IMR-90 (cell line): ENCODE measurements at regions not wholly inside any gene's neighbourhood (a gene's known extent, or its start where the extent isn't known, plus 50 kb on each side); places are given as distances from the start of the nearest gene placed in this dataset.

ENCODE experiments used
- ATAC-seq: fragments of 200-7000 bp; cut with Tn5 transposase; 2 replicates; pipeline ENCODE4 v1.9.1; 2020; ENCODE audit warnings: low read depth, mild to moderate bottlenecking, moderate library complexity
- BruUV-seq: library from RNA; stranded (reverse); fragments of 400-500 nt; replicated peaks from 2 replicates; lab custom pipeline; 2021; lab: Mats Ljungman, UMichigan
- CTCF ChIA-PET: fragments of 300-600 bp; formaldehyde crosslinking; extraction: SDS; loops from one replicate; lab custom pipeline; 2021; ENCODE audit warnings: antibody characterized with exemption; lab: Yijun Ruan, JAX
- POLR2A ChIA-PET: fragments of 300-600 bp; sonication (Branson Sonifier 250); formaldehyde crosslinking; loops from one replicate; lab custom pipeline; 2022; ENCODE audit warnings: antibody characterized with exemption; ENCODE audit not compliant: unreplicated experiment; lab: Charles Lee
- DNase-seq: peaks from one replicate; pipeline ENCODE4 v3.0.0; 2013
- H2AFZ ChIP-seq: replicated peaks from 2 replicates; pipeline ENCODE3; 2013; ENCODE audit warnings: low read length, mild to moderate bottlenecking; ENCODE audit not compliant: poor library complexity
- H2AK5ac ChIP-seq: 2 replicates; pipeline ENCODE4 v1.6.1; 2013; ENCODE audit warnings: low read depth, low read length, inconsistent platforms
- H2AK9ac ChIP-seq: replicated peaks from 2 replicates; pipeline ENCODE3; 2013; ENCODE audit warnings: mild to moderate bottlenecking, low read depth, low read length, moderate library complexity; ENCODE audit not compliant: poor library complexity
- H2BK120ac ChIP-seq: 2 replicates; pipeline ENCODE4 v1.6.1; 2013; ENCODE audit warnings: low read depth, low read length, inconsistent platforms
- H2BK15ac ChIP-seq: 3 replicates; pipeline ENCODE4 v1.6.1; 2013; ENCODE audit warnings: low read depth, low read length, inconsistent platforms
- H2BK20ac ChIP-seq: 2 replicates; pipeline ENCODE4 v1.6.1; 2013; ENCODE audit warnings: low read depth, mild to moderate bottlenecking, inconsistent platforms, low read length, moderate library complexity
- H2BK5ac ChIP-seq: 2 replicates; pipeline ENCODE4 v1.6.1; 2013; ENCODE audit warnings: mild to moderate bottlenecking, low read depth, low read length, inconsistent platforms; ENCODE audit not compliant: poor library complexity, severe bottlenecking
- H3K14ac ChIP-seq: replicated peaks from 2 replicates; pipeline ENCODE4 v1.6.1; 2013; ENCODE audit warnings: low read depth, low read length, inconsistent platforms
- H3K18ac ChIP-seq: 2 replicates; pipeline ENCODE4 v1.6.1; 2013; ENCODE audit warnings: low read depth, low read length, control low read depth
- H3K23ac ChIP-seq: 2 replicates; pipeline ENCODE4 v1.6.1; 2013; ENCODE audit warnings: low read depth, low read length, inconsistent platforms
- H3K27ac ChIP-seq: 2 replicates; pipeline ENCODE4 v1.5.1; 2013; ENCODE audit warnings: mild to moderate bottlenecking, control low read depth, low read length; ENCODE audit not compliant: insufficient read depth
- H3K27me3 ChIP-seq: 2 replicates; pipeline ENCODE4 v1.6.1; 2013; ENCODE audit warnings: low read length; ENCODE audit not compliant: control insufficient read depth, insufficient read depth
- H3K36me3 ChIP-seq: 2 replicates; pipeline ENCODE4 v1.6.1; 2013; ENCODE audit warnings: low read length, mixed read lengths; ENCODE audit not compliant: control insufficient read depth, insufficient read depth
- H3K4ac ChIP-seq: 2 replicates; pipeline ENCODE4 v1.6.1; 2013; ENCODE audit warnings: low read depth, low read length, inconsistent platforms
- H3K4me1 ChIP-seq: 2 replicates; pipeline ENCODE4 v1.6.1; 2013; ENCODE audit warnings: low read length, mixed read lengths; ENCODE audit not compliant: control insufficient read depth, insufficient read depth
- H3K4me2 ChIP-seq: 2 replicates; pipeline ENCODE4 v1.6.1; 2013; ENCODE audit warnings: low read depth, mild to moderate bottlenecking, control low read depth, low read length, moderate library complexity
- H3K4me3 ChIP-seq: 2 replicates; pipeline ENCODE4 v1.5.1; 2013; ENCODE audit warnings: low read depth, mild to moderate bottlenecking, control low read depth, low read length, moderate library complexity; ENCODE audit not compliant: insufficient read depth
- H3K56ac ChIP-seq: 2 replicates; pipeline ENCODE4 v1.6.1; 2013; ENCODE audit warnings: low read length, inconsistent platforms; ENCODE audit not compliant: insufficient read depth; ENCODE audit errors: extremely low read depth
- H3K79me1 ChIP-seq, 2 experiments: 2 replicates each; pipeline ENCODE4 v1.6.1; 2013; ENCODE audit warnings: low read length in 2 of 2, inconsistent platforms in 1 of 2, low read depth in 1 of 2
- H3K9ac ChIP-seq: 2 replicates; pipeline ENCODE4 v1.6.1; 2013; ENCODE audit warnings: low read depth, low read length, control low read depth
- H3K9me1 ChIP-seq: 2 replicates; pipeline ENCODE4 v1.6.1; 2013; ENCODE audit warnings: low read length, inconsistent platforms; ENCODE audit not compliant: insufficient read depth
- H3K9me3 ChIP-seq: 2 replicates; pipeline ENCODE4 v1.6.1; 2013; ENCODE audit warnings: low read length; ENCODE audit not compliant: control insufficient read depth, insufficient read depth
- H4K20me1 ChIP-seq: 2 replicates; pipeline ENCODE4 v1.6.1; 2013; ENCODE audit warnings: low read length, inconsistent platforms; ENCODE audit not compliant: insufficient read depth
- H4K5ac ChIP-seq: 2 replicates; pipeline ENCODE4 v1.6.1; 2013; ENCODE audit warnings: mild to moderate bottlenecking, low read depth, low read length, control low read depth
- H4K8ac ChIP-seq, 2 experiments: 2 replicates each; pipeline ENCODE4 v1.6.1; 2013; ENCODE audit warnings: low read depth in 2 of 2, low read length in 2 of 2, control low read depth in 1 of 2, inconsistent platforms in 1 of 2
- H4K91ac ChIP-seq: 2 replicates; pipeline ENCODE4 v1.6.1; 2013; ENCODE audit warnings: low read depth, low read length, inconsistent platforms; ENCODE audit not compliant: insufficient read depth
- BHLHE40 ChIP-seq: fragments of 150-350 bp; IDR thresholded peaks from 2 replicates; pipeline ENCODE4 v1.6.1; 2016; ENCODE audit warnings: mild to moderate bottlenecking, low read depth, low read length
- CEBPB ChIP-seq: IDR thresholded peaks from 2 replicates; pipeline ENCODE4 v1.6.1; 2012; ENCODE audit warnings: low read depth, low read length, improper control_type of control experiment
- CHD1 ChIP-seq: IDR thresholded peaks from 2 replicates; pipeline ENCODE4 v1.6.1; 2012; ENCODE audit warnings: low read depth, low read length, improper control_type of control experiment
- CTCF ChIP-seq: conservative IDR thresholded peaks from 2 replicates; pipeline ENCODE4 v1.5.1; 2012; ENCODE audit warnings: mild to moderate bottlenecking, low read depth, low read length, improper control_type of control experiment
- ELK1 ChIP-seq: fragments of 150-350 bp; IDR thresholded peaks from 2 replicates; pipeline ENCODE4 v1.6.1; 2016; ENCODE audit warnings: low read depth, mild to moderate bottlenecking, low read length, moderate library complexity, borderline replicate concordance
- FOS ChIP-seq: fragments of 150-350 bp; IDR thresholded peaks from 2 replicates; pipeline ENCODE4 v1.6.1; 2016; ENCODE audit warnings: low read depth, low read length
- MAFK ChIP-seq: IDR thresholded peaks from 2 replicates; pipeline ENCODE4 v1.6.1; 2012; ENCODE audit warnings: low read depth, low read length, improper control_type of control experiment
- MAZ ChIP-seq: IDR thresholded peaks from 2 replicates; pipeline ENCODE4 v1.6.1; 2012; ENCODE audit warnings: low read depth, mild to moderate bottlenecking, low read length, improper control_type of control experiment, moderate library complexity, borderline replicate concordance
- MXI1 ChIP-seq: IDR thresholded peaks from 2 replicates; pipeline ENCODE4 v1.6.1; 2012; ENCODE audit warnings: low read depth, mild to moderate bottlenecking, low read length, moderate library complexity, borderline replicate concordance
- NFE2L2 ChIP-seq: fragments of 150-350 bp; IDR thresholded peaks from 2 replicates; pipeline ENCODE4 v1.6.1; 2016; ENCODE audit warnings: low read depth, mild to moderate bottlenecking, low read length
- POLR2A ChIP-seq: IDR thresholded peaks from 2 replicates; pipeline ENCODE4 v1.6.1; 2012; ENCODE audit warnings: mild to moderate bottlenecking, low read depth, low read length
- RAD21 ChIP-seq: IDR thresholded peaks from 2 replicates; pipeline ENCODE4 v1.6.1; 2012; ENCODE audit warnings: low read length, improper control_type of control experiment
- RCOR1 ChIP-seq: IDR thresholded peaks from 2 replicates; pipeline ENCODE4 v1.6.1; 2012; ENCODE audit warnings: mild to moderate bottlenecking, low read length, improper control_type of control experiment; ENCODE audit not compliant: insufficient replicate concordance
- RFX5 ChIP-seq: IDR thresholded peaks from 2 replicates; pipeline ENCODE4 v1.8.0; 2012; ENCODE audit warnings: low read depth, mild to moderate bottlenecking, low read length, moderate library complexity
- SMC3 ChIP-seq: fragments of 150-350 bp; IDR thresholded peaks from 2 replicates; pipeline ENCODE4 v1.6.1; 2016; ENCODE audit warnings: low read depth, mild to moderate bottlenecking, antibody characterized with exemption, low read length, moderate library complexity
- USF2 ChIP-seq: fragments of 150-350 bp; IDR thresholded peaks from 2 replicates; pipeline ENCODE4 v1.6.1; 2017; ENCODE audit warnings: mild to moderate bottlenecking, antibody characterized with exemption, low read length, low read depth
- WGBS, 2 experiments: methylation state at CpG; one replicate each; pipeline versions ENCODE4 v1.1.5 to v1.1.7; 2013; ENCODE audit warnings: missing lambda C conversion rate in 2 of 2; ENCODE audit not compliant: insufficient read length in 1 of 2; ENCODE audit errors: extremely low coverage in 2 of 2; 5-methylcytosine and 5-hydroxymethylcytosine counted together
- dilution Hi-C: fragments of 300-500 bp; cut with HindIII; formaldehyde crosslinking; loops from one replicate; pipeline ENCODE4 v1.14.3; 2018; ENCODE audit warnings: low sequenced_read_pairs; ENCODE audit not compliant: unreplicated experiment
- in situ Hi-C: fragments of 300-500 bp; cut with MboI; formaldehyde crosslinking; loops from 3 replicates; pipeline ENCODE4 v1.14.3; 2019; ENCODE audit warnings: low sequenced_read_pairs, inconsistent platforms, mixed read lengths
- intact Hi-C: fragments of 100-400 bp; cut with micrococcal nuclease; formaldehyde crosslinking; loops from 2 replicates; pipeline ENCODE4 v1.10.0; 2022

GRCh38 chr18:52278191-52278590 lies 61.8 kb upstream of the DCC start:
- Histone ChIP-seq H3K79me1 (no peaks in the 10 kb centered on the region), H2BK15ac (no peak overlapping the region), H4K8ac (no peak overlapping the region), H2AK9ac (no peak overlapping the region), H3K27ac (no peak overlapping the region), H4K20me1 (no peaks in the 10 kb centered on the region), H2BK20ac (no peak overlapping the region), H2BK120ac (no peak overlapping the region), H3K9me3 (peaks cover 3% of the 10 kb centered on the region; the same call in 1 of the 2 replicates), H3K27me3 (no peaks in the 10 kb centered on the region), H3K9ac (no peak overlapping the region), H3K4me3 (no peak overlapping the region), H2AK5ac (no peak overlapping the region), H3K9me1 (no peaks in the 10 kb centered on the region), H2BK5ac (no peak overlapping the region), H3K23ac (no peak overlapping the region), H3K4ac (no peak overlapping the region), H3K18ac (no peak overlapping the region), H4K91ac (no peak overlapping the region), H3K36me3 (no peaks in the 10 kb centered on the region), H2AFZ (no peak overlapping the region), H4K5ac (no peak overlapping the region), H3K14ac (no peak overlapping the region), H3K4me2 (no peak overlapping the region), H3K4me1 (no peaks in the 10 kb centered on the region), H3K56ac (no peak overlapping the region)
- intact Hi-C loops = no loop called here
- ChIA-PET POLR2A (no interaction called here), CTCF (no interaction called here)
- no CpG with 5 or more reads among the region's 2 CpGs for WGBS, 2 experiments
- in situ Hi-C loops = no loop called here
- ATAC-seq (no peak), DNase-seq (no peak)
- no TSS peak for BruUV-seq
- no peak for TF ChIP-seq RAD21
- no peak for TF ChIP-seq CHD1
- TF ChIP-seq USF2 = no peak
- no peak for TF ChIP-seq BHLHE40
- TF ChIP-seq CEBPB = no peak
- TF ChIP-seq CTCF = no peak
- TF ChIP-seq ELK1 = no peak
- no peak for TF ChIP-seq FOS
- TF ChIP-seq RFX5 = no peak
- no peak for TF ChIP-seq SMC3
- TF ChIP-seq MAZ = no peak
- TF ChIP-seq NFE2L2 = no peak
- TF ChIP-seq POLR2A = no peak
- no peak for TF ChIP-seq RCOR1
- no peak for TF ChIP-seq MAFK
- no peak for TF ChIP-seq MXI1
- dilution Hi-C loops = no loop called here
